IMR-90 (cell line): ENCODE measurements at regions not wholly inside any gene's neighbourhood (a gene's known extent, or its start where the extent isn't known, plus 50 kb on each side); places are given as distances from the start of the nearest gene placed in this dataset.

Experiments used
- ATAC-seq: fragments of 200-7000 bp; cut with Tn5 transposase; 2 replicates; pipeline ENCODE4 v1.9.1; 2020; ENCODE audit warnings: low read depth, mild to moderate bottlenecking, moderate library complexity
- BruUV-seq: library from RNA; stranded (reverse); fragments of 400-500 nt; replicated peaks from 2 replicates; lab custom pipeline; 2021; lab: Mats Ljungman, UMichigan
- CTCF ChIA-PET: fragments of 300-600 bp; formaldehyde crosslinking; extraction: SDS; loops from one replicate; lab custom pipeline; 2021; ENCODE audit warnings: antibody characterized with exemption; lab: Yijun Ruan, JAX
- POLR2A ChIA-PET: fragments of 300-600 bp; sonication (Branson Sonifier 250); formaldehyde crosslinking; loops from one replicate; lab custom pipeline; 2022; ENCODE audit warnings: antibody characterized with exemption; ENCODE audit not compliant: unreplicated experiment; lab: Charles Lee
- DNase-seq: peaks from one replicate; pipeline ENCODE4 v3.0.0; 2013
- H2AFZ ChIP-seq: replicated peaks from 2 replicates; pipeline ENCODE3; 2013; ENCODE audit warnings: low read length, mild to moderate bottlenecking; ENCODE audit not compliant: poor library complexity
- H2AK5ac ChIP-seq: 2 replicates; pipeline ENCODE4 v1.6.1; 2013; ENCODE audit warnings: low read depth, low read length, inconsistent platforms
- H2AK9ac ChIP-seq: replicated peaks from 2 replicates; pipeline ENCODE3; 2013; ENCODE audit warnings: mild to moderate bottlenecking, low read depth, low read length, moderate library complexity; ENCODE audit not compliant: poor library complexity
- H2BK120ac ChIP-seq: 2 replicates; pipeline ENCODE4 v1.6.1; 2013; ENCODE audit warnings: low read depth, low read length, inconsistent platforms
- H2BK15ac ChIP-seq: 3 replicates; pipeline ENCODE4 v1.6.1; 2013; ENCODE audit warnings: low read depth, low read length, inconsistent platforms
- H2BK20ac ChIP-seq: 2 replicates; pipeline ENCODE4 v1.6.1; 2013; ENCODE audit warnings: low read depth, mild to moderate bottlenecking, inconsistent platforms, low read length, moderate library complexity
- H2BK5ac ChIP-seq: 2 replicates; pipeline ENCODE4 v1.6.1; 2013; ENCODE audit warnings: mild to moderate bottlenecking, low read depth, low read length, inconsistent platforms; ENCODE audit not compliant: poor library complexity, severe bottlenecking
- H3K14ac ChIP-seq: replicated peaks from 2 replicates; pipeline ENCODE4 v1.6.1; 2013; ENCODE audit warnings: low read depth, low read length, inconsistent platforms
- H3K18ac ChIP-seq: 2 replicates; pipeline ENCODE4 v1.6.1; 2013; ENCODE audit warnings: low read depth, low read length, control low read depth
- H3K23ac ChIP-seq: 2 replicates; pipeline ENCODE4 v1.6.1; 2013; ENCODE audit warnings: low read depth, low read length, inconsistent platforms
- H3K27ac ChIP-seq: 2 replicates; pipeline ENCODE4 v1.5.1; 2013; ENCODE audit warnings: mild to moderate bottlenecking, control low read depth, low read length; ENCODE audit not compliant: insufficient read depth
- H3K27me3 ChIP-seq: 2 replicates; pipeline ENCODE4 v1.6.1; 2013; ENCODE audit warnings: low read length; ENCODE audit not compliant: control insufficient read depth, insufficient read depth
- H3K36me3 ChIP-seq: 2 replicates; pipeline ENCODE4 v1.6.1; 2013; ENCODE audit warnings: low read length, mixed read lengths; ENCODE audit not compliant: control insufficient read depth, insufficient read depth
- H3K4ac ChIP-seq: 2 replicates; pipeline ENCODE4 v1.6.1; 2013; ENCODE audit warnings: low read depth, low read length, inconsistent platforms
- H3K4me1 ChIP-seq: 2 replicates; pipeline ENCODE4 v1.6.1; 2013; ENCODE audit warnings: low read length, mixed read lengths; ENCODE audit not compliant: control insufficient read depth, insufficient read depth
- H3K4me2 ChIP-seq: 2 replicates; pipeline ENCODE4 v1.6.1; 2013; ENCODE audit warnings: low read depth, mild to moderate bottlenecking, control low read depth, low read length, moderate library complexity
- H3K4me3 ChIP-seq: 2 replicates; pipeline ENCODE4 v1.5.1; 2013; ENCODE audit warnings: low read depth, mild to moderate bottlenecking, control low read depth, low read length, moderate library complexity; ENCODE audit not compliant: insufficient read depth
- H3K56ac ChIP-seq: 2 replicates; pipeline ENCODE4 v1.6.1; 2013; ENCODE audit warnings: low read length, inconsistent platforms; ENCODE audit not compliant: insufficient read depth; ENCODE audit errors: extremely low read depth
- H3K79me1 ChIP-seq, 2 experiments: 2 replicates each; pipeline ENCODE4 v1.6.1; 2013; ENCODE audit warnings: low read length in 2 of 2, inconsistent platforms in 1 of 2, low read depth in 1 of 2
- H3K9ac ChIP-seq: 2 replicates; pipeline ENCODE4 v1.6.1; 2013; ENCODE audit warnings: low read depth, low read length, control low read depth
- H3K9me1 ChIP-seq: 2 replicates; pipeline ENCODE4 v1.6.1; 2013; ENCODE audit warnings: low read length, inconsistent platforms; ENCODE audit not compliant: insufficient read depth
- H3K9me3 ChIP-seq: 2 replicates; pipeline ENCODE4 v1.6.1; 2013; ENCODE audit warnings: low read length; ENCODE audit not compliant: control insufficient read depth, insufficient read depth
- H4K20me1 ChIP-seq: 2 replicates; pipeline ENCODE4 v1.6.1; 2013; ENCODE audit warnings: low read length, inconsistent platforms; ENCODE audit not compliant: insufficient read depth
- H4K5ac ChIP-seq: 2 replicates; pipeline ENCODE4 v1.6.1; 2013; ENCODE audit warnings: mild to moderate bottlenecking, low read depth, low read length, control low read depth
- H4K8ac ChIP-seq, 2 experiments: 2 replicates each; pipeline ENCODE4 v1.6.1; 2013; ENCODE audit warnings: low read depth in 2 of 2, low read length in 2 of 2, control low read depth in 1 of 2, inconsistent platforms in 1 of 2
- H4K91ac ChIP-seq: 2 replicates; pipeline ENCODE4 v1.6.1; 2013; ENCODE audit warnings: low read depth, low read length, inconsistent platforms; ENCODE audit not compliant: insufficient read depth
- CEBPB ChIP-seq: IDR thresholded peaks from 2 replicates; pipeline ENCODE4 v1.6.1; 2012; ENCODE audit warnings: low read depth, low read length, improper control_type of control experiment
- CHD1 ChIP-seq: IDR thresholded peaks from 2 replicates; pipeline ENCODE4 v1.6.1; 2012; ENCODE audit warnings: low read depth, low read length, improper control_type of control experiment
- MAFK ChIP-seq: IDR thresholded peaks from 2 replicates; pipeline ENCODE4 v1.6.1; 2012; ENCODE audit warnings: low read depth, low read length, improper control_type of control experiment
- MAZ ChIP-seq: IDR thresholded peaks from 2 replicates; pipeline ENCODE4 v1.6.1; 2012; ENCODE audit warnings: low read depth, mild to moderate bottlenecking, low read length, improper control_type of control experiment, moderate library complexity, borderline replicate concordance
- MXI1 ChIP-seq: IDR thresholded peaks from 2 replicates; pipeline ENCODE4 v1.6.1; 2012; ENCODE audit warnings: low read depth, mild to moderate bottlenecking, low read length, moderate library complexity, borderline replicate concordance
- NFE2L2 ChIP-seq: fragments of 150-350 bp; IDR thresholded peaks from 2 replicates; pipeline ENCODE4 v1.6.1; 2016; ENCODE audit warnings: low read depth, mild to moderate bottlenecking, low read length
- RAD21 ChIP-seq: IDR thresholded peaks from 2 replicates; pipeline ENCODE4 v1.6.1; 2012; ENCODE audit warnings: low read length, improper control_type of control experiment
- RCOR1 ChIP-seq: IDR thresholded peaks from 2 replicates; pipeline ENCODE4 v1.6.1; 2012; ENCODE audit warnings: mild to moderate bottlenecking, low read length, improper control_type of control experiment; ENCODE audit not compliant: insufficient replicate concordance
- RFX5 ChIP-seq: IDR thresholded peaks from 2 replicates; pipeline ENCODE4 v1.8.0; 2012; ENCODE audit warnings: low read depth, mild to moderate bottlenecking, low read length, moderate library complexity
- SMC3 ChIP-seq: fragments of 150-350 bp; IDR thresholded peaks from 2 replicates; pipeline ENCODE4 v1.6.1; 2016; ENCODE audit warnings: low read depth, mild to moderate bottlenecking, antibody characterized with exemption, low read length, moderate library complexity
- WGBS, 2 experiments: methylation state at CpG; one replicate each; pipeline versions ENCODE4 v1.1.5 to v1.1.7; 2013; ENCODE audit warnings: missing lambda C conversion rate in 2 of 2; ENCODE audit not compliant: insufficient read length in 1 of 2; ENCODE audit errors: extremely low coverage in 2 of 2; 5-methylcytosine and 5-hydroxymethylcytosine counted together
- dilution Hi-C: fragments of 300-500 bp; cut with HindIII; formaldehyde crosslinking; loops from one replicate; pipeline ENCODE4 v1.14.3; 2018; ENCODE audit warnings: low sequenced_read_pairs; ENCODE audit not compliant: unreplicated experiment
- in situ Hi-C: fragments of 300-500 bp; cut with MboI; formaldehyde crosslinking; loops from 3 replicates; pipeline ENCODE4 v1.14.3; 2019; ENCODE audit warnings: low sequenced_read_pairs, inconsistent platforms, mixed read lengths
- intact Hi-C: fragments of 100-400 bp; cut with micrococcal nuclease; formaldehyde crosslinking; loops from 2 replicates; pipeline ENCODE4 v1.10.0; 2022
- TF ChIP-seq, protein P1 (sequence below): fragments of 150-350 bp; IDR thresholded peaks from 2 replicates; pipeline ENCODE4 v1.6.1; 2017; ENCODE audit warnings: mild to moderate bottlenecking, antibody characterized with exemption, low read length, low read depth
- TF ChIP-seq, protein P2 (sequence below): fragments of 150-350 bp; IDR thresholded peaks from 2 replicates; pipeline ENCODE4 v1.6.1; 2016; ENCODE audit warnings: low read depth, mild to moderate bottlenecking, low read length, moderate library complexity, borderline replicate concordance

DNA sequence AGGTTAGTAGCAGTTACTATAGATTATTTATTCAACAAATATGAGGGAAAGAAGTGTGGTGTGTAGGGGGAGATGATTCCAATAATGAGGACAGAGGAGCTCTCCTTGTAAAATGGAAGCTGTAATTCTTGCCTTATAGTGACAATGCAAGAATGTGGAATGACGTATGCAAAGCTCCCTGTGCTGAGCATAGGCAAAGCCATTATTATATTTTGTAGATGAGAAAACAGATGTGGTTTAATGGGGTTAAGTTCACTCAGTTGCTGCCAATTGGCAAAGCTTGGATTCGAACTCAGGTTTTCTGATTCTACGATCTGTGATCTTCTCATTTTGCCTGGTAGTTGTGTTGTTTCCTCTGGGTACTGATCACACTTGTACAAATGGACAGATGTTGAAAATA is 153.3 kb downstream of the LSMEM1 start:
- Histone ChIP-seq H2BK5ac (no peak overlapping the region), H4K5ac (no peak overlapping the region), H2BK15ac (no peak overlapping the region), H3K4me3 (no peak overlapping the region), H4K91ac (no peak overlapping the region), H2AFZ (no peak overlapping the region), H3K4me2 (no peak overlapping the region), H2AK9ac (no peak overlapping the region), H2BK20ac (no peak overlapping the region), H3K79me1 (no peaks in the 10 kb centered on the region), H2BK120ac (no peak overlapping the region), H3K23ac (no peak overlapping the region), H3K56ac (no peak overlapping the region), H3K9me3 (no peaks in the 10 kb centered on the region), H3K9ac (no peak overlapping the region), H3K9me1 (no peaks in the 10 kb centered on the region), H3K18ac (no peak overlapping the region), H3K14ac (no peak overlapping the region), H4K8ac (no peak overlapping the region), H2AK5ac (no peak overlapping the region), H3K4ac (no peak overlapping the region), H3K36me3 (no peaks in the 10 kb centered on the region), H3K4me1 (no peaks in the 10 kb centered on the region), H3K27ac (no peak overlapping the region), H4K20me1 (no peaks in the 10 kb centered on the region), H3K27me3 (no peaks in the 10 kb centered on the region)
- WGBS, 2 experiments = no CpG with 5 or more reads among the region's 3 CpGs
- in situ Hi-C loops (no loop called here), dilution Hi-C loops (no loop called here), intact Hi-C loops (no loop called here)
- DNase-seq (no peak), ATAC-seq (no peak)
- TF ChIP-seq MAFK (no peak), MXI1 (no peak), NFE2L2 (no peak), MAZ (no peak), CHD1 (no peak), RCOR1 (no peak), RFX5 (no peak), RAD21 (no peak), SMC3 (no peak), CEBPB (no peak)
- TF ChIP-seq, protein P1, sequence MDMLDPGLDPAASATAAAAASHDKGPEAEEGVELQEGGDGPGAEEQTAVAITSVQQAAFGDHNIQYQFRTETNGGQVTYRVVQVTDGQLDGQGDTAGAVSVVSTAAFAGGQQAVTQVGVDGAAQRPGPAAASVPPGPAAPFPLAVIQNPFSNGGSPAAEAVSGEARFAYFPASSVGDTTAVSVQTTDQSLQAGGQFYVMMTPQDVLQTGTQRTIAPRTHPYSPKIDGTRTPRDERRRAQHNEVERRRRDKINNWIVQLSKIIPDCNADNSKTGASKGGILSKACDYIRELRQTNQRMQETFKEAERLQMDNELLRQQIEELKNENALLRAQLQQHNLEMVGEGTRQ = no peak
- TF ChIP-seq, protein P2, sequence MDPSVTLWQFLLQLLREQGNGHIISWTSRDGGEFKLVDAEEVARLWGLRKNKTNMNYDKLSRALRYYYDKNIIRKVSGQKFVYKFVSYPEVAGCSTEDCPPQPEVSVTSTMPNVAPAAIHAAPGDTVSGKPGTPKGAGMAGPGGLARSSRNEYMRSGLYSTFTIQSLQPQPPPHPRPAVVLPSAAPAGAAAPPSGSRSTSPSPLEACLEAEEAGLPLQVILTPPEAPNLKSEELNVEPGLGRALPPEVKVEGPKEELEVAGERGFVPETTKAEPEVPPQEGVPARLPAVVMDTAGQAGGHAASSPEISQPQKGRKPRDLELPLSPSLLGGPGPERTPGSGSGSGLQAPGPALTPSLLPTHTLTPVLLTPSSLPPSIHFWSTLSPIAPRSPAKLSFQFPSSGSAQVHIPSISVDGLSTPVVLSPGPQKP = no peak
- CTCF ChIA-PET = no interaction called here
- no TSS peak for BruUV-seq
- POLR2A ChIA-PET = no interaction called here
